Ishikawa (cell line): ENCODE measurements at regions not wholly inside any gene's neighbourhood (a gene's known extent, or its start where the extent isn't known, plus 50 kb on each side); places are given as distances from the start of the nearest gene placed in this dataset.

Source experiments
- CEBPB ChIP-seq: IDR thresholded peaks from 2 replicates; pipeline ENCODE4 v1.6.1; 2012
- CREB1 ChIP-seq: IDR thresholded peaks from 2 replicates; pipeline ENCODE4 v1.6.1; 2012; ENCODE audit warnings: low read depth
- EGR1 ChIP-seq: IDR thresholded peaks from 2 replicates; pipeline ENCODE4 v1.6.1; 2012
- EP300 ChIP-seq: IDR thresholded peaks from 2 replicates; pipeline ENCODE4 v1.6.1; 2012; ENCODE audit warnings: borderline replicate concordance
- FOXM1 ChIP-seq: IDR thresholded peaks from 2 replicates; pipeline ENCODE4 v1.6.1; 2012; ENCODE audit warnings: low read depth, borderline replicate concordance
- NFIC ChIP-seq: IDR thresholded peaks from 2 replicates; pipeline ENCODE4 v1.6.1; 2012
- RAD21 ChIP-seq: IDR thresholded peaks from 2 replicates; pipeline ENCODE4 v1.6.1; 2012; ENCODE audit warnings: low read depth
- TAF1 ChIP-seq: IDR thresholded peaks from 2 replicates; pipeline ENCODE4 v1.6.1; 2012; ENCODE audit warnings: low read depth, mild to moderate bottlenecking
- TCF12 ChIP-seq: IDR thresholded peaks from 2 replicates; pipeline ENCODE4 v1.6.1; 2012; ENCODE audit warnings: low read depth
- TEAD4 ChIP-seq: IDR thresholded peaks from 2 replicates; pipeline ENCODE4 v1.6.1; 2012
- YY1 ChIP-seq: IDR thresholded peaks from 2 replicates; pipeline ENCODE4 v1.6.1; 2012; ENCODE audit warnings: low read depth
- ZBTB7A ChIP-seq: IDR thresholded peaks from 2 replicates; pipeline ENCODE4 v1.6.1; 2012; ENCODE audit warnings: low read depth
- TF ChIP-seq, protein P1 (sequence below): IDR thresholded peaks from 2 replicates; pipeline ENCODE4 v1.6.1; 2012
- TF ChIP-seq, protein P2 (sequence below): IDR thresholded peaks from 2 replicates; pipeline ENCODE4 v1.6.1; 2012; ENCODE audit warnings: low read depth, mild to moderate bottlenecking
- TF ChIP-seq, protein P3 (sequence below): IDR thresholded peaks from 2 replicates; pipeline ENCODE4 v1.6.1; 2012

DNA sequence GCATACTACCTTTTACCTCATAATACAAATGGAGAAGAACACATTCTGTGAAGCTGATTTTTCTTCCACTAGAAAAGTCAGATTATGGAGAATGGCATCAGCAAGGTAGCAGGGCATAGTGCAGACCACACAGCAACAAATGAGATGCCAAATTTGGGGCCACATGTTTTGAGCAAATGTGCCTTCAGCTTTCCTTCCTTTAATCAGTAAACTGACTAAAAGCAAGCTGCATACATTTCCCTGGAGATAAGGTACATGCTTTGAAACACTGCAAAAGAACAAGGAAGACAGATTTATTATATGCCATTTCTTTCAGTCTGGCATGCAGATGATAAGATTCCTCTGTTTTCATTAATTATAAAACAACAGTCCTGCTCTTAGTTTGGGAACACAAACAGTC, 67.1 kb upstream of the GUCY1A1 start:
- TF ChIP-seq CREB1 = no peak
- TF ChIP-seq, protein P1, sequence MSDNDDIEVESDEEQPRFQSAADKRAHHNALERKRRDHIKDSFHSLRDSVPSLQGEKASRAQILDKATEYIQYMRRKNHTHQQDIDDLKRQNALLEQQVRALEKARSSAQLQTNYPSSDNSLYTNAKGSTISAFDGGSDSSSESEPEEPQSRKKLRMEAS = no peak

DNA sequence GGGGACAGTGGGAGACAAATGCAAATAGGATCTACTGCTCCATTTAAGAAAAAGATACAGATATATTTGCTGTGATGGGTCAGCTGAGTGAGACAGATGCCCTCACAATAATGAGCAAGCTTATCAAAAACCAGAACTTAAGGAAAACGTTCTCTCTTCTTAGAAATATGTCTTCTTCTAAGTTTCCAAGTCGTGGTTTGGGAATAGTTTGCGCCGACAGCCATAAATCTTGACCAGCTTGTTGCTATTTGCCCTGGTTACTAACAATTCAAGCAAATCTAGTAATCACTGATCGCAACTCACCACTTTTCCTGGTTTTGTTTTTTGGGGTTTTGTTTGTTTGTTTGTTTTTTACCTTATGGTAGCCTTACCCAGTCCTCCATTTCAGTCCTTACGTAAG, 67.6 kb upstream of the GUCY1A1 start:
- no peak for TF ChIP-seq EP300
- TF ChIP-seq, protein P1 = no peak
- TF ChIP-seq, protein P2, sequence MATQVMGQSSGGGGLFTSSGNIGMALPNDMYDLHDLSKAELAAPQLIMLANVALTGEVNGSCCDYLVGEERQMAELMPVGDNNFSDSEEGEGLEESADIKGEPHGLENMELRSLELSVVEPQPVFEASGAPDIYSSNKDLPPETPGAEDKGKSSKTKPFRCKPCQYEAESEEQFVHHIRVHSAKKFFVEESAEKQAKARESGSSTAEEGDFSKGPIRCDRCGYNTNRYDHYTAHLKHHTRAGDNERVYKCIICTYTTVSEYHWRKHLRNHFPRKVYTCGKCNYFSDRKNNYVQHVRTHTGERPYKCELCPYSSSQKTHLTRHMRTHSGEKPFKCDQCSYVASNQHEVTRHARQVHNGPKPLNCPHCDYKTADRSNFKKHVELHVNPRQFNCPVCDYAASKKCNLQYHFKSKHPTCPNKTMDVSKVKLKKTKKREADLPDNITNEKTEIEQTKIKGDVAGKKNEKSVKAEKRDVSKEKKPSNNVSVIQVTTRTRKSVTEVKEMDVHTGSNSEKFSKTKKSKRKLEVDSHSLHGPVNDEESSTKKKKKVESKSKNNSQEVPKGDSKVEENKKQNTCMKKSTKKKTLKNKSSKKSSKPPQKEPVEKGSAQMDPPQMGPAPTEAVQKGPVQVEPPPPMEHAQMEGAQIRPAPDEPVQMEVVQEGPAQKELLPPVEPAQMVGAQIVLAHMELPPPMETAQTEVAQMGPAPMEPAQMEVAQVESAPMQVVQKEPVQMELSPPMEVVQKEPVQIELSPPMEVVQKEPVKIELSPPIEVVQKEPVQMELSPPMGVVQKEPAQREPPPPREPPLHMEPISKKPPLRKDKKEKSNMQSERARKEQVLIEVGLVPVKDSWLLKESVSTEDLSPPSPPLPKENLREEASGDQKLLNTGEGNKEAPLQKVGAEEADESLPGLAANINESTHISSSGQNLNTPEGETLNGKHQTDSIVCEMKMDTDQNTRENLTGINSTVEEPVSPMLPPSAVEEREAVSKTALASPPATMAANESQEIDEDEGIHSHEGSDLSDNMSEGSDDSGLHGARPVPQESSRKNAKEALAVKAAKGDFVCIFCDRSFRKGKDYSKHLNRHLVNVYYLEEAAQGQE = no peak
- TF ChIP-seq CREB1 = no peak
- TF ChIP-seq, protein P3, sequence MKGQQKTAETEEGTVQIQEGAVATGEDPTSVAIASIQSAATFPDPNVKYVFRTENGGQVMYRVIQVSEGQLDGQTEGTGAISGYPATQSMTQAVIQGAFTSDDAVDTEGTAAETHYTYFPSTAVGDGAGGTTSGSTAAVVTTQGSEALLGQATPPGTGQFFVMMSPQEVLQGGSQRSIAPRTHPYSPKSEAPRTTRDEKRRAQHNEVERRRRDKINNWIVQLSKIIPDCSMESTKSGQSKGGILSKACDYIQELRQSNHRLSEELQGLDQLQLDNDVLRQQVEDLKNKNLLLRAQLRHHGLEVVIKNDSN = no peak
- no peak for TF ChIP-seq YY1
- TF ChIP-seq FOXM1 = no peak
- no peak for TF ChIP-seq CEBPB
- no peak for TF ChIP-seq TAF1
- no peak for TF ChIP-seq ZBTB7A
- TF ChIP-seq EGR1 = no peak
- no peak for TF ChIP-seq TCF12
- TF ChIP-seq TEAD4 = no peak
- TF ChIP-seq RAD21 = no peak
- no peak for TF ChIP-seq NFIC

DNA sequence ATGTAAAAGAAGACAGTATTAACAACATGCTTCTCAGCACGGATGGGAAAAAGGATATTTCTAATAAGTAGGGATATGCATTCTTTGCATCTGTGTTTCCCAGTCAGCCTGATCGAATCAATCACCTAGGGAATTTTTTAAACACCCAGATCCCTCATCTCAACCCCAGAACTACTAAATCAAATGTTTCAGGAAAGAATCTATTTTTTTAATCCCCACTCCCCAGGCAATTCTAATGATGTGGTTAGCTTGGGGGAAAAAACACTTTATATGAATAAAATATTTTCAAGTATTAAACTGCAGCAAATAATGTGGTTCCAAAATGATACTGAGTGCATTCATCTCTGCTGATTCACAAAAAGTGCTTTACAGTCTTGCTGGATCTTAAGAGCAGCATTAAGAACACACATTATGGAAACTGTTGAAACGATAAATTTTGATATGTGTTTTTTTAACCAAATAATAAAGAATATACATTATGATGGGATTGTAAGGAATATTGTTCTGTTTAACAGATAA, 68.7 kb upstream of the GUCY1A1 start:
- TF ChIP-seq, protein P3 = no peak
- TF ChIP-seq TCF12 (no peak), RAD21 (no peak), EGR1 (no peak), NFIC (no peak), ZBTB7A (no peak), CREB1 (no peak), YY1 (no peak), EP300 (no peak), TAF1 (no peak), FOXM1 (no peak)
- TF ChIP-seq, protein P2 = no peak
- TF ChIP-seq, protein P1 = no peak

DNA sequence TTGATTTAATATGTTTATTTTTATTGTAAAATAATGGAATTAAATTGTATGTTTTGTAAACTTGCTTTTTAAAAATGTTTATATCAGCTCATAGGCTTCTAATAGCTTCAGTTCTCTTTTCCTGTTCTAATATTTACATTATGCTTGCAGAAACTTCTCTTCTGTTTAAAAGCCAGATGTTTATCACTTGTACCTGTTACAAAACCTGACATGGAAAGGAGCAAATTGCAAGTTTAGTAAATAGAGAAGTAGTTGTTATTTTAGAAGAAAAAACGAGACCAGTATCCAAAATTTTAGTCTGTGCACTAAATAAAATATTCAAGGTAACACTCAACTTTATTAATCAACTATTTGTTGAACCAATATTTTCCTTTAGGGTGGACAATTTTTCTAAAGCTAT, 69.4 kb upstream of the GUCY1A1 start:
- no peak for TF ChIP-seq TCF12
- TF ChIP-seq TEAD4 = no peak
- TF ChIP-seq NFIC = no peak
- TF ChIP-seq, protein P2 = no peak
- TF ChIP-seq FOXM1 = no peak
- no peak for TF ChIP-seq TAF1
- TF ChIP-seq, protein P1 = no peak
- TF ChIP-seq YY1 = no peak
- TF ChIP-seq CREB1 = no peak
- no peak for TF ChIP-seq CEBPB
- TF ChIP-seq ZBTB7A = no peak
- no peak for TF ChIP-seq EGR1
- TF ChIP-seq RAD21 = no peak
- TF ChIP-seq, protein P3 = no peak
- TF ChIP-seq EP300 = no peak
